HEK293T (cell line): ENCODE measurements at regions not wholly inside any gene's neighbourhood (a gene's known extent, or its start where the extent isn't known, plus 50 kb on each side); places are given as distances from the start of the nearest gene placed in this dataset.
"Not testable (repeated sequence)": the region's sequence is repeated elsewhere in the genome, so short reads cannot be mapped to it uniquely, and the experiment has no call there.

ENCODE experiments used
- CTCF ChIA-PET: fragments of 350-600 bp; formaldehyde crosslinking; extraction: SDS; loops from one replicate; lab custom pipeline; 2021; ENCODE audit warnings: antibody characterized with exemption, inconsistent platforms; lab: Yijun Ruan, JAX
- POLR2A ChIA-PET: fragments of 350-600 bp; formaldehyde crosslinking; extraction: SDS; loops from one replicate; lab custom pipeline; 2020; ENCODE audit warnings: antibody characterized with exemption, inconsistent platforms; lab: Yijun Ruan, JAX
- DNase-seq: peaks from one replicate; pipeline ENCODE4 v3.0.0; 2012; ENCODE audit warnings: mixed read lengths; ENCODE audit errors: extremely low spot score
- ARNT ChIP-seq: fragments of 450-650 bp; IDR thresholded peaks from 2 replicates; pipeline ENCODE4 v1.6.1; 2017; ENCODE audit warnings: mild to moderate bottlenecking
- BHLHE40 ChIP-seq: fragments of 450-650 bp; IDR thresholded peaks from 2 replicates; pipeline ENCODE4 v1.6.1; 2016; ENCODE audit warnings: mild to moderate bottlenecking, moderate library complexity, borderline replicate concordance
- CTBP1 ChIP-seq: fragments of 450-650 bp; IDR thresholded peaks from 2 replicates; pipeline ENCODE4 v1.6.1; 2016; ENCODE audit warnings: borderline replicate concordance
- ELF4 ChIP-seq: fragments of 450-650 bp; IDR thresholded peaks from 2 replicates; pipeline ENCODE4 v1.6.1; 2017; ENCODE audit warnings: antibody characterized with exemption
- FOXA1 ChIP-seq: fragments of 450-650 bp; IDR thresholded peaks from 2 replicates; pipeline ENCODE4 v1.6.1; 2016; ENCODE audit warnings: mild to moderate bottlenecking
- FOXK2 ChIP-seq: fragments of 450-650 bp; IDR thresholded peaks from 2 replicates; pipeline ENCODE4 v1.6.1; 2016; ENCODE audit warnings: mild to moderate bottlenecking
- FOXM1 ChIP-seq: fragments of 450-650 bp; IDR thresholded peaks from 2 replicates; pipeline ENCODE4 v1.6.1; 2017; ENCODE audit warnings: mild to moderate bottlenecking, borderline replicate concordance
- HDGF ChIP-seq: fragments of 450-650 bp; IDR thresholded peaks from 2 replicates; pipeline ENCODE4 v1.6.1; 2017; ENCODE audit warnings: antibody characterized with exemption, borderline replicate concordance
- L3MBTL2 ChIP-seq: fragments of 450-650 bp; conservative IDR thresholded peaks from 2 replicates; pipeline ENCODE4 v1.6.1; 2016; ENCODE audit warnings: mild to moderate bottlenecking
- LEF1 ChIP-seq: fragments of 450-650 bp; IDR thresholded peaks from 2 replicates; pipeline ENCODE4 v1.6.1; 2017; ENCODE audit warnings: mild to moderate bottlenecking, borderline replicate concordance
- NFRKB ChIP-seq: fragments of 450-650 bp; IDR thresholded peaks from 2 replicates; pipeline ENCODE4 v1.6.1; 2016; ENCODE audit warnings: mild to moderate bottlenecking, moderate library complexity
- SP1 ChIP-seq: fragments of 450-650 bp; IDR thresholded peaks from 2 replicates; pipeline ENCODE4 v1.6.1; 2017
- SUZ12 ChIP-seq: fragments of 450-650 bp; IDR thresholded peaks from 2 replicates; pipeline ENCODE4 v1.6.1; 2016; ENCODE audit warnings: mild to moderate bottlenecking
- TARDBP ChIP-seq: fragments of 450-650 bp; IDR thresholded peaks from 2 replicates; pipeline ENCODE4 v1.6.1; 2016
- ZNF384 ChIP-seq: fragments of 450-650 bp; IDR thresholded peaks from 2 replicates; pipeline ENCODE4 v1.6.1; 2016
- TF ChIP-seq, protein P1 (sequence below): fragments of 450-650 bp; IDR thresholded peaks from 2 replicates; pipeline ENCODE4 v1.6.1; 2016

DNA sequence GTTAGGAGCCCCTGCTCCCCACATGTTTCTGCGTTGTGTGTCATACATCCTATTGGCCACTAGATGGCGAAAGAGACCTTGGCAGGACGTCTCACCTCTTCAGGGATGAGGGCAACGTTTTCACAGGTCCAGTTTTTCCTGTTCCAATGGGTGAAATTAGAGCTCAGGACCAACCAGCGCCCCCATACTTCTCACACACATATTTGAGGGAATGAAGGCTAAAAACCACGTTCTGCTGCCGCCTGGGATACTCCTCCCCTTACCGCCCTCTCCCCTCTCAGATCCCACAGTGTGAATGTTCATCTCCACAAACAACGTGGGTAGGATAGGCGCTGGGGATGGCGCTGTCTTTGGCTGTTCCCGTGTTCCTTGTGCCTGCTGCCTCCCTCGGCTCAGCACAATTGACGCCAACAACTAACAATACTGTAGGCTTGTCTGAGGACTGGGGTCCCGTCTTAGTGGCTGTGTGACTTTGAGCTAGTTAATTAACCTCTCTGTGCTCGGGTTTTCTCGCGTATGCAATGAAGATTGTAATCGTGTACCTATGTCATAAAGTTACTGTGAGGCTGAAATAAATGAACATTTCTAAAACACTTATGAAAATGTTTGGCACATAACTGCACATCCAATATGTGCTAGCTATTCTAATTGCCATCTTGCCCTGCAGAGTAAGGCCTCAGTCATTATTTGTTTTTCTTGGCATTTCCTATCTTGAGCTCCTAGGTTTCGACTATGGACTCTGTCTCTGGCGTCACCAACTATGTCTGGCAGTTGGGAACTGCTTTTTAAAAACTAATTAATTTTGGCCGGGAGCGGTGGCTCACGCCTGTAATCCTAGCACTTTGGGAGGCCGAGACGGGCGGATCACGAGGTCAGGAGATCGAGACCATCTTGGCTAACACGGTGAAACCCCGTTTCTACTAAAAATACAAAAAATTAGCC, 181.3 kb upstream of the STK26 start:
- CTCF ChIA-PET = interaction anchor here (0.6 to 1.5 kb wide), 22 partner anchors 9 to 789 kb away, joined by 3 to 10 read pairs (median 3); partner anchors contain the start of gene RAP2C
- TF ChIP-seq L3MBTL2 (peak; percentile 70), FOXK2 (no peak), CTBP1 (no peak), LEF1 (no peak)
- POLR2A ChIA-PET = interaction anchor here (1.0 kb wide), 2 partner anchors 179 to 229 kb away, joined by 3 to 4 read pairs; no protein-coding TSS in a partner anchor
- DNase-seq = peak; percentile 84

DNA sequence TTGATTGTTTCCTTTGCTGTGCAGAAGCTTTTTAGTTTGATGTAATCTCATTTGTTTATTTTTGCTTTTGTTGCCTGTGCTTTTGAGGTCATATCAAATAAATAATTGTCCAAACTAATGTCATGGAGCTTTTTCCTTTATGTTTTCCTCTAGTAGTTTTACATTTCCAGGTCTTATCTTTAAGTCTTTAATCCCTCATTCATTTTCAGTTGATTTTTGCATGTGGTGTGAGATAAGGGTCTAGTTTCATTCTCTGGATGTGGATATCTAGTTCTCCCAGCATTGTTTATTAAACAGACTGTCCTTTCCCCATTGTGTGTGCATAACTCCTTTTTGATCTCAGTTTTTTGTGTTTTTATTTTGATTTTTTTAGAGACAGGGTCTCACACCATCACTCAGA, 179.1 kb upstream of the STK26 start:
- CTCF ChIA-PET = interaction anchor here (0.6 to 1.0 kb wide), 2 partner anchors 17 to 771 kb away, joined by 4 to 12 read pairs; no protein-coding TSS in a partner anchor
- POLR2A ChIA-PET = no interaction called here
- no peak for DNase-seq
- TF ChIP-seq TARDBP = no peak
- no peak for TF ChIP-seq SUZ12
- TF ChIP-seq ZNF384 = no peak
- TF ChIP-seq LEF1 = no peak
- TF ChIP-seq FOXK2 = no peak
- TF ChIP-seq BHLHE40 = no peak
- no peak for TF ChIP-seq FOXA1
- TF ChIP-seq L3MBTL2 = no peak
- TF ChIP-seq, protein P1, sequence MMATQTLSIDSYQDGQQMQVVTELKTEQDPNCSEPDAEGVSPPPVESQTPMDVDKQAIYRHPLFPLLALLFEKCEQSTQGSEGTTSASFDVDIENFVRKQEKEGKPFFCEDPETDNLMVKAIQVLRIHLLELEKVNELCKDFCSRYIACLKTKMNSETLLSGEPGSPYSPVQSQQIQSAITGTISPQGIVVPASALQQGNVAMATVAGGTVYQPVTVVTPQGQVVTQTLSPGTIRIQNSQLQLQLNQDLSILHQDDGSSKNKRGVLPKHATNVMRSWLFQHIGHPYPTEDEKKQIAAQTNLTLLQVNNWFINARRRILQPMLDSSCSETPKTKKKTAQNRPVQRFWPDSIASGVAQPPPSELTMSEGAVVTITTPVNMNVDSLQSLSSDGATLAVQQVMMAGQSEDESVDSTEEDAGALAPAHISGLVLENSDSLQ = no peak
- no peak for TF ChIP-seq FOXM1
- TF ChIP-seq CTBP1 = no peak
- no peak for TF ChIP-seq ARNT
- no peak for TF ChIP-seq HDGF
- no peak for TF ChIP-seq ELF4
- no peak for TF ChIP-seq SP1
- TF ChIP-seq NFRKB = no peak

GRCh38 chrX:131845201-131845600, 177.9 kb upstream of the STK26 start:
- TF ChIP-seq FOXM1 (no peak), ARNT (no peak), L3MBTL2 (no peak), SUZ12 (no peak), ELF4 (no peak), NFRKB (no peak)
- no peak for DNase-seq
- CTCF ChIA-PET = interaction anchor here (0.6 to 1.5 kb wide), 5 partner anchors 10 to 768 kb away, joined by 3 to 5 read pairs (median 4); no protein-coding TSS in a partner anchor
- POLR2A ChIA-PET = no interaction called here

GRCh38 chrX:131845771-131846170, 177.3 kb upstream of the STK26 start:
- no peak for TF ChIP-seq BHLHE40
- no peak for TF ChIP-seq HDGF
- no peak for TF ChIP-seq CTBP1
- TF ChIP-seq L3MBTL2 = no peak
- TF ChIP-seq FOXM1 = no peak
- TF ChIP-seq NFRKB = no peak
- TF ChIP-seq ELF4 = no peak
- TF ChIP-seq SP1 = no peak
- TF ChIP-seq SUZ12 = no peak
- no peak for TF ChIP-seq LEF1
- TF ChIP-seq FOXK2 = no peak
- TF ChIP-seq, protein P1 = no peak
- no peak for TF ChIP-seq ARNT
- no peak for TF ChIP-seq TARDBP
- no peak for TF ChIP-seq ZNF384
- CTCF ChIA-PET = interaction anchor here (1.0 to 1.5 kb wide), 3 partner anchors 9 to 225 kb away, joined by 4 to 5 read pairs (median 4); no protein-coding TSS in a partner anchor
- POLR2A ChIA-PET = no interaction called here
- DNase-seq = no peak

DNA sequence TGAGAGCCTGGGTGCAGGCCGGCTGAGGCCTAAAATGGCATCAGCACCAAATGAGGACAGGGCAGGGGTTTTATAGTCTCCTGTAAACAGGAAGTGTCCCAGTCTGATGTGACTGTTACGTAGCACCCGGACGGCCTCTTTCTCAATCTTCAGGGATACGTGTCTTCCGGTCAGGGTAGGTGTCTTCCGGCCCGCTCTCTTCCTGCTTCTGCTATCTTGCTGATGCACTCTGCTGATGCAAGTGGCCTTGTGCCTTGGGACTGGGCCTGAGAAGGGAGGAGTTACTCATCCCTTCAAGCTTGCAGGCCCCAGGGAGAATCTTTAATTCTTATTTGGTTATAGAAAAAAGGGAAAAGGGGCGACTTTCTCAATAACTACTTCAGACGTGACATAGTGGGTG, 172.1 kb upstream of the STK26 start:
- POLR2A ChIA-PET, CTCF ChIA-PET, DNase-seq: not testable (repeated sequence)

DNA sequence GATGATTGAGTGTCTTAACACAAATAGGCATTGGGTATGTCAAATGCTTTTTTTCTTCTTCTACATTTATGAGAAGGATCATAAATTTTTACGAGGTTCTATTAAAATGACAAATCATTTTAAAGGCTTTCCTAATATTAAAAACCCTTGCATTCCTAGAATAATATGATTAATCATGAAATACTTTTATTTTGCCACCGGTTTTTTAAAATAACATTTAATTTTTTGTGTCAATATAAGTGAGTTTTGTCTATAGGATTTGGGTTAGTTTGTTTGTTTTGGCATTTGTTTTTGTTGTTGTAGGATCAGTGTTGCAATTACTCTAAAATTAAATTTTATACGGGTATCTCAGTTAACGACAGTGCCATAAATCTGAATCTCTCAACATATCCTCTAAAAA, 169.7 kb upstream of the STK26 start:
- no peak for DNase-seq
- CTCF ChIA-PET = interaction anchor here (1.4 kb wide), 1 partner anchor 217 kb away, joined by 5 read pairs; no protein-coding TSS in a partner anchor
- TF ChIP-seq FOXM1 = no peak
- TF ChIP-seq TARDBP = no peak
- no peak for TF ChIP-seq FOXA1
- TF ChIP-seq HDGF = no peak
- TF ChIP-seq SUZ12 = no peak
- no peak for TF ChIP-seq BHLHE40
- no peak for TF ChIP-seq LEF1
- no peak for TF ChIP-seq SP1
- TF ChIP-seq NFRKB = no peak
- peak; percentile 58; the same call in 1 of the 2 replicates for TF ChIP-seq ZNF384
- TF ChIP-seq ARNT = no peak
- peak; percentile 17; the same call in 1 of the 2 replicates for TF ChIP-seq CTBP1
- no peak for TF ChIP-seq FOXK2
- TF ChIP-seq, protein P1 = peak; percentile 51; the same call in 1 of the 2 replicates
- TF ChIP-seq L3MBTL2 = no peak
- TF ChIP-seq ELF4 = no peak
- POLR2A ChIA-PET = no interaction called here
